Activated B cell treated with CpG ODN at 0.5 μM for 24 hours (primary cell): ENCODE measurements at regions not wholly inside any gene's neighbourhood (a gene's known extent, or its start where the extent isn't known, plus 50 kb on each side); places are given as distances from the start of the nearest gene placed in this dataset.

ENCODE experiments used
- ATAC-seq: fragments of 200-7000 bp; cut with Tn5 transposase; one replicate; pipeline ENCODE4 v1.10.0; 2021; ENCODE audit warnings: low read depth, mild to moderate bottlenecking, moderate library complexity
- CTCF ChIA-PET: fragments of 350-600 bp; sonication (Branson Sonifier 250); formaldehyde crosslinking; loops from one replicate; lab custom pipeline; 2021; ENCODE audit warnings: antibody characterized with exemption; lab: Charles Lee
- POLR2A ChIA-PET: fragments of 350-600 bp; sonication (Branson Sonifier 250); formaldehyde crosslinking; loops from one replicate; lab custom pipeline; 2021; ENCODE audit warnings: antibody characterized with exemption; lab: Charles Lee
- DNase-seq: peaks from one replicate; pipeline ENCODE4 v3.0.0; 2022
- H3K27ac Mint-ChIP-seq: one replicate; pipeline ENCODE4 v1.8.0; 2020; ENCODE audit warnings: mixed read lengths
- H3K27me3 Mint-ChIP-seq: one replicate; pipeline ENCODE4 v1.8.0; 2021; ENCODE audit warnings: mixed read lengths
- H3K36me3 Mint-ChIP-seq: one replicate; pipeline ENCODE4 v1.8.0; 2021; ENCODE audit warnings: low read depth, mixed read lengths
- H3K4me1 Mint-ChIP-seq: one replicate; pipeline ENCODE4 v1.8.0; 2021; ENCODE audit warnings: mixed read lengths
- H3K4me3 Mint-ChIP-seq: one replicate; pipeline ENCODE4 v1.8.0; 2020; ENCODE audit warnings: mild to moderate bottlenecking, mixed read lengths
- H3K9me3 Mint-ChIP-seq: one replicate; pipeline ENCODE4 v1.8.0; 2020; ENCODE audit warnings: mixed read lengths
- intact Hi-C: fragments of 100-400 bp; cut with micrococcal nuclease; formaldehyde crosslinking; loops from one replicate; pipeline ENCODE4 v1.15.1; 2024
- TF ChIP-seq, protein P1 (sequence below): fragments of 200-600 bp; IDR thresholded peaks from one replicate; pipeline ENCODE4 v1.8.0; 2022; ENCODE audit warnings: antibody characterized with exemption, mild to moderate bottlenecking

DNA sequence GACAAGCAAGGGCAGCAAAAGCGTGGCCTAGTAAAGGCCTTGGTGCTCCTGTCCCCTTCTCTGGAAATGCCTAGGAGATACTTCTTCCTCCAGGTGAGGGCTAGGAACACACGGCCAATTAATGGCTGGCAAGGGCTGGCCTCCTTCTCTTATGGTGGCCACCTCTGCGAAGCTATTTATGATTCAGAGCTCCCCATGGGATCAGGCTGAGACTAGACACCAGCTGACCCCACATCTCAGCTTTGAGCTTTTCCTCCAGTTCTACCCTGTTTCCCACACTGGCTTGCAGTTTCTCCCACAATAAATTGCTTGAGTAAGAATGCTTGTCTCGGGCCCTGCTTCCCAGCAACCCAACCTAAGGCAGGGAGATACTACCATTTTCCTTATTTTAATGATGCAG is 53.7 kb downstream of the CAMK2N1 start:
- ChIA-PET CTCF (no interaction called here), POLR2A (no interaction called here)
- TF ChIP-seq, protein P1, sequence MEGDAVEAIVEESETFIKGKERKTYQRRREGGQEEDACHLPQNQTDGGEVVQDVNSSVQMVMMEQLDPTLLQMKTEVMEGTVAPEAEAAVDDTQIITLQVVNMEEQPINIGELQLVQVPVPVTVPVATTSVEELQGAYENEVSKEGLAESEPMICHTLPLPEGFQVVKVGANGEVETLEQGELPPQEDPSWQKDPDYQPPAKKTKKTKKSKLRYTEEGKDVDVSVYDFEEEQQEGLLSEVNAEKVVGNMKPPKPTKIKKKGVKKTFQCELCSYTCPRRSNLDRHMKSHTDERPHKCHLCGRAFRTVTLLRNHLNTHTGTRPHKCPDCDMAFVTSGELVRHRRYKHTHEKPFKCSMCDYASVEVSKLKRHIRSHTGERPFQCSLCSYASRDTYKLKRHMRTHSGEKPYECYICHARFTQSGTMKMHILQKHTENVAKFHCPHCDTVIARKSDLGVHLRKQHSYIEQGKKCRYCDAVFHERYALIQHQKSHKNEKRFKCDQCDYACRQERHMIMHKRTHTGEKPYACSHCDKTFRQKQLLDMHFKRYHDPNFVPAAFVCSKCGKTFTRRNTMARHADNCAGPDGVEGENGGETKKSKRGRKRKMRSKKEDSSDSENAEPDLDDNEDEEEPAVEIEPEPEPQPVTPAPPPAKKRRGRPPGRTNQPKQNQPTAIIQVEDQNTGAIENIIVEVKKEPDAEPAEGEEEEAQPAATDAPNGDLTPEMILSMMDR: no peak
- Mint-ChIP-seq H3K36me3 (no peaks in the 10 kb centered on the region), H3K27me3 (peaks cover 36% of the 10 kb centered on the region), H3K27ac (no peak overlapping the region), H3K4me1 (no peaks in the 10 kb centered on the region), H3K9me3 (no peaks in the 10 kb centered on the region), H3K4me3 (no peak overlapping the region)
- DNase-seq (no peak), ATAC-seq (no peak)
- intact Hi-C loops: no loop called here

DNA sequence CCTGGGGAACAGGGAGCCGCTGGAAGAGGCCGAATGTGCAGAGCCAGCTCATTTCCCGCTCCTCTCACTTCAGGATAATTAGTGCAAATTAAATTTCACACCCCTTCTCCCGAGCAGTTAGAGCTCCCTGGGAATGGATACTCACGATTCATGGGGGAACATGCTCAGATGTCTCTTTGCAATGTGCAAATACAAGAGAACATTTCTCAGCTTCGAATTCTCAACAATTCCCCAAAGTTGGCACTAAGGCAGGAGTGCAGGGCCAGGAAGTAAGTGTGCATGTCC is 54.9 kb downstream of the CAMK2N1 start:
- CTCF ChIA-PET: interaction anchor here (1.9 to 2.3 kb wide), 2 partner anchors 54 to 198 kb away, joined by 7 read pairs; no protein-coding TSS in a partner anchor
- POLR2A ChIA-PET: no interaction called here
- no peak overlapping the region for H3K27ac Mint-ChIP-seq
- TF ChIP-seq, protein P1: no peak
- DNase-seq (no peak), ATAC-seq (no peak)
- peaks cover 33% of the 10 kb centered on the region for H3K27me3 Mint-ChIP-seq
- intact Hi-C loops: no loop called here
- H3K36me3 Mint-ChIP-seq: no peaks in the 10 kb centered on the region
- no peaks in the 10 kb centered on the region for H3K9me3 Mint-ChIP-seq
- H3K4me3 Mint-ChIP-seq: no peak overlapping the region
- peaks cover 1% of the 10 kb centered on the region for H3K4me1 Mint-ChIP-seq

DNA sequence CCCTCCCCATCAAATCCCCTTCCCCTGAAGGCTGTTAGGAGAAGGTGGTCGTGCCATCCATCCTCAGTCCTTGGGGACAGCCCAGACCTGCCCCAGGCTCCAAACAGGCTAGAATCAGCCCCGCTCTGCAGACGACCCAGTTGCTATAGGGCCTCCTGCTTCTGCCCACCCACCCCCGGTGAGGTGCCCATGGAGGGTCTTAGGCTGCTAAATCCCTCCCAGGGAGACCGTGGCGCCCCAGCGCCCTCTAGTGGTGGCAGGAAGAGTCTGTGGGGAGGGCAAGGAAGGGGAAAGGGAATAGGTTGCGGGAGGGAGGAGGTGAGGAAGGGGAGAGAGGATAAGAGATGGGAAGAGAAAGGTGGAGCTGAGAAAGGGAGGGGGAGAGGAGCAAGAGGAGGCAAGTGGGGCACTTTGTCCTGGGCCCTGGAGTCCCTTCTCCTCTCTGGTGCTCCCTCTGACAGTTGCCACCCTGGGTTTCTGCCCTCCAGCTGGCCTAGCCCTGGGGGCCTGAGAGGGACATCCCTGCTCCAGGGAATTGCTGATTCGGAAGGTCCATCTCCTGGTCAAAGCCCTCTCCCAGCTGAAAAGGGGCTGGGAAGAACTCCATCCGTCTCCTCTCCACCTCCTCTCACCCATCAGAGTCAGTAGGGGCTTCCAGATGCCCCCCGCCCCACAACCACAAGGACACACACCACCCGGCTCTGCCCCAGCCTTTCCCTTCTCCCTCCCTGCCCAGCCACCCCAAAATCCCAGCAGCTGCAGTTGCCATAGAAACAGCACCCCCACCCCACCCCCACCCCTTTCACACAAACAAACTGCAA is 55.4 kb downstream of the CAMK2N1 start:
- Mint-ChIP-seq H3K27me3 (peaks cover 31% of the 10 kb centered on the region), H3K4me1 (peaks cover 3% of the 10 kb centered on the region), H3K4me3 (no peak overlapping the region), H3K9me3 (peaks cover 4% of the 10 kb centered on the region), H3K36me3 (no peaks in the 10 kb centered on the region), H3K27ac (no peak overlapping the region)
- ChIA-PET CTCF (interaction anchor here (1.9 to 2.3 kb wide), 2 partner anchors 53 to 197 kb away, joined by 7 read pairs; no protein-coding TSS in a partner anchor), POLR2A (no interaction called here)
- TF ChIP-seq, protein P1: no peak
- ATAC-seq: no peak
- no peak for DNase-seq
- intact Hi-C loops: loop anchor here (1.0 kb wide), 2 partner anchors 197 to 218 kb away; no protein-coding TSS in a partner anchor

DNA sequence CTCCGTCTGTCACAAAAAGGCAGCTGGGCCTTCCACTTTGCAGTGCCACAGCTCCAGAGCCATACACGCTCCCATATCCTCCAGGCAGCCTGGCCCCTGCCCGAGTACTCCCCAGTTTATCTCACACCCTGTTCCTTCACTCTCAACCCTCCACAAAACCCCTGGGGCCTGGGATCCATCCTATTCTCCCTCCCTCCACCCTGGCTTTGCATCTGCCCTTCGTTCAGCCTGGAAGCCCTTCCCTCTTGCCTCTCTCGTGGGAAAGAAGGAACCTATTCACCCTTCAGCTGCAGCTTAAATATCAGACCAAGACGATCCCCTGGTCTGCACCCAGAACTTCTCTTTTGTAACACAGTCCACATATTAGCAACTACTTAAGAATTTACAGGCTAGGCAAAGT is 56.7 kb downstream of the CAMK2N1 start:
- ATAC-seq (no peak), DNase-seq (no peak)
- TF ChIP-seq, protein P1: no peak
- CTCF ChIA-PET: interaction anchor here (1.9 to 2.3 kb wide), 2 partner anchors 52 to 196 kb away, joined by 7 read pairs; no protein-coding TSS in a partner anchor
- Mint-ChIP-seq H3K4me3 (no peak overlapping the region), H3K4me1 (peaks cover 3% of the 10 kb centered on the region), H3K27ac (no peak overlapping the region), H3K27me3 (peaks cover 25% of the 10 kb centered on the region), H3K36me3 (no peaks in the 10 kb centered on the region), H3K9me3 (peaks cover 7% of the 10 kb centered on the region)
- intact Hi-C loops: no loop called here
- POLR2A ChIA-PET: no interaction called here

DNA sequence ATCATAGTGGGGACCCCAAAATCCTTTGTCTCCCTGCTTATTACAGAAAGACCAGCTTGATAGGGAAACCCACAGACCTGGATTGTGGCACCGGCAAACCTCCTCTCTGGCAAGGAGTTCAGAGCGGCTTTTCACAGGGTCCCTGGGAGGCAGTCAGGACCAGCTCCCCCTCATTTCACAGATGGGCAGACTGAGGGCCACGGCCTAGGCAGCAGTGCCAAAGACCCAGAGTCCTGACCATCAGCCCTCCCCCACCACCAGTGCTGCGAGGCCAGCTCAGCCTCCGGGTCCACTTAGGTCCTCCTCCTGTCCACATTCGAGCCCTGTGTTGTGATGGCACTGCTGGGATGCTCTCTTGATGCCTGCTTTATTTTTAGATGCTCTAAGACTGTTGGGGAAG is 57.2 kb downstream of the CAMK2N1 start:
- peaks cover 3% of the 10 kb centered on the region for H3K4me1 Mint-ChIP-seq
- H3K27ac Mint-ChIP-seq: no peak overlapping the region
- intact Hi-C loops: no loop called here
- ATAC-seq (no peak), DNase-seq (no peak)
- H3K9me3 Mint-ChIP-seq: peaks cover 7% of the 10 kb centered on the region
- H3K36me3 Mint-ChIP-seq: no peaks in the 10 kb centered on the region
- ChIA-PET CTCF (interaction anchor here (2.3 kb wide), 1 partner anchor 52 kb away, joined by 7 read pairs; no protein-coding TSS in a partner anchor), POLR2A (no interaction called here)
- peaks cover 25% of the 10 kb centered on the region for H3K27me3 Mint-ChIP-seq
- no peak overlapping the region for H3K4me3 Mint-ChIP-seq
- TF ChIP-seq, protein P1: no peak
